ENCODE measurements at regions not wholly inside any gene's neighbourhood (a gene's known extent, or its start where the extent isn't known, plus 50 kb on each side); places are given as distances from the start of the nearest gene placed in this dataset.

DNA sequence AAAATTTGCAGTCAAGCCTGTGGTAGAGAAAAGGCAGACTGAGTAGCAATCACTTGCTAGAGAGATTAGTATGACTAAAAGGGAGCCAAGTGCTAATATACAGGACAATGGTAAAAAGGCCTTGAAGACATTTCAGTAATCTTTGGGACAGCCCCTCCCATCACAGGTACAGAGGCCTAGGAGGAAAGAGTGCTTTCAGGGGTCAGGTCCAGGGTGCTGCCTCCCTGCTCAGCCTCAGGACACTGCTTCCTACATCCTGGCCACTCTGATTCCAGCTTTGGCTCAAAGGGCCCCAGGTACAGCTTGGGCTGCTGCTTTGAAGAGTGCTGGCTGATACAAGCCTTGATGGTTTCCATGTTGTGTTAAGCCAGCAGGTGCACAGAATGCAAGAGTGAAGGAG is 543.5 kb downstream of the MMUT start:
- DNase-seq (ENCODE audit: low spot score) (no peak), FAIRE-seq (no peak), ATAC-seq (no peak)
- Histone ChIP-seq H3K4me3 (replicated peaks in 1 of 3; ENCODE audit: insufficient read depth in 1 of 3, low read depth in 2 of 3, low read length in 3 of 3) (no peak overlapping the region), H3K9me3 (ENCODE audit: low read length) (peaks cover 8% of the 10 kb centered on the region; the same call in 1 of the 2 replicates), H3K36me3 (replicated peaks in 1 of 2; ENCODE audit: control insufficient read depth in 1 of 2, insufficient read depth in 2 of 2, low read length in 2 of 2) (no peaks in the 10 kb centered on the region), H3K27ac (ENCODE audit: extremely low read length, insufficient read depth, low read length) (no peak overlapping the region), H3K9ac (ENCODE audit: insufficient read depth, low read depth, low read length) (no peak overlapping the region), H3K79me2 (ENCODE audit: insufficient read depth, low read length) (no peaks in the 10 kb centered on the region), H3K27me3 (ENCODE audit: control insufficient read depth in 1 of 2, insufficient read depth in 2 of 2, low read length in 2 of 2) (no peaks in the 10 kb centered on the region), H4K20me1 (ENCODE audit: insufficient read depth, low read length) (no peaks in the 10 kb centered on the region), H2AFZ (ENCODE audit: low read length) (no peak overlapping the region), H3K4me1 (ENCODE audit: insufficient read depth, low read length) (no peaks in the 10 kb centered on the region), H3K4me2 (ENCODE audit: low read depth, low read length) (no peak overlapping the region)
- TF ChIP-seq ZC3H13 (CRISPR knock-in tag; IDR thresholded peaks at IDR 0.05) (no peak), BORCS8-MEF2B (CRISPR knock-in tag; IDR thresholded peaks at IDR 0.05) (no peak), PHF20 (CRISPR knock-in tag; IDR thresholded peaks at IDR 0.05) (no peak), ZSCAN12 (CRISPR knock-in tag; IDR thresholded peaks at IDR 0.05) (no peak), ZNF101 (CRISPR knock-in tag; IDR thresholded peaks at IDR 0.05; ENCODE audit: borderline replicate concordance, low read depth) (no peak), ZNF333 (CRISPR knock-in tag; IDR thresholded peaks at IDR 0.05; ENCODE audit: borderline replicate concordance) (no peak), NPAS2 (CRISPR knock-in tag; IDR thresholded peaks at IDR 0.05; ENCODE audit: borderline replicate concordance) (no peak)
- CTCF ChIA-PET (ENCODE audit: low intra/inter-chr PET ratio, low total read pairs): no interaction called here
- intact Hi-C loops (cut with micrococcal nuclease; ENCODE audit: unreplicated experiment): no loop called here
- in situ Hi-C loops (cut with HindIII; ENCODE audit: extremely low pct_ligation_motif_present, low pct_unique_long_range_greater_than_20kb): no loop called here
- BruUV-seq (replicated peaks): no TSS peak
- POLR2A ChIA-PET: no interaction called here

DNA sequence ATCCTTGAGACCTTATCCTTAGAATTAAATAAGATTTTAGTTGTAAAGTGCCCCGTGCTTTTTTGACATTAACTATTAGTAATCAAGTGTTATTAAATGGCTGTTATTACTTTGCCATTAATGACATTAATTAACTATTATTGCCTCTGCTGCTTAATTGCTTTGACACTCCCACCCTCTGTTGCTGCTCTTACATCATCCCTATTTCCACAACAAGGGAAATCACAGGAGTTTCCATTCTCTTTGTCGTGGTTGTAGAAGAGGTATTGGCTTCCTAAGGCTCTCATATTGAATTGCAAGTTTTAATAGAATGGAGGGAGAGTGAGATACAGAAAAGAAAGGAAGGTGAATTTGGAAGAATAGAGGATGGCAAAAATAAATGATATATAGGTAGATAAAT is 545.8 kb downstream of the MMUT start:
- DNase-seq (ENCODE audit: low spot score) (no peak), FAIRE-seq (no peak), ATAC-seq (no peak)
- H3K9ac ChIP-seq (ENCODE audit: insufficient read depth, low read depth, low read length): no peak overlapping the region
- no peak overlapping the region for H2AFZ ChIP-seq (ENCODE audit: low read length)
- H3K9me3 ChIP-seq (ENCODE audit: low read length): no peaks in the 10 kb centered on the region
- H3K4me3 ChIP-seq (replicated peaks in 1 of 3; ENCODE audit: insufficient read depth in 1 of 3, low read depth in 2 of 3, low read length in 3 of 3): no peak overlapping the region
- H3K79me2 ChIP-seq (ENCODE audit: insufficient read depth, low read length): no peaks in the 10 kb centered on the region
- ChIA-PET POLR2A (no interaction called here), CTCF (ENCODE audit: low intra/inter-chr PET ratio, low total read pairs) (no interaction called here)
- intact Hi-C loops (cut with micrococcal nuclease; ENCODE audit: unreplicated experiment): no loop called here
- H3K4me2 ChIP-seq (ENCODE audit: low read depth, low read length): no peak overlapping the region
- WGBS (ENCODE audit: low lambda C conversion rate): 2% methylated on average over 2 of the region's 2 CpGs
- TF ChIP-seq ZNF775 (CRISPR knock-in tag; IDR thresholded peaks at IDR 0.05; ENCODE audit: borderline replicate concordance) (no peak), MAF1 (CRISPR knock-in tag; IDR thresholded peaks at IDR 0.05; ENCODE audit: borderline replicate concordance) (no peak), ZNF224 (CRISPR knock-in tag; IDR thresholded peaks at IDR 0.05) (no peak), SIN3A (IDR thresholded peaks at IDR 0.05; ENCODE audit: borderline replicate concordance, low read depth, low read length) (no peak), ZNF776 (CRISPR knock-in tag; IDR thresholded peaks at IDR 0.05) (no peak), XRCC5 (optimal IDR thresholded peaks at IDR 0.05; ENCODE audit: low read length) (no peak)
- H3K27ac ChIP-seq (ENCODE audit: extremely low read length, insufficient read depth, low read length): no peak overlapping the region
- no TSS peak for BruUV-seq (replicated peaks)
- in situ Hi-C loops (cut with HindIII; ENCODE audit: extremely low pct_ligation_motif_present, low pct_unique_long_range_greater_than_20kb): no loop called here
- no peaks in the 10 kb centered on the region for H3K36me3 ChIP-seq (replicated peaks in 1 of 2; ENCODE audit: control insufficient read depth in 1 of 2, insufficient read depth in 2 of 2, low read length in 2 of 2)
- H3K27me3 ChIP-seq (ENCODE audit: control insufficient read depth in 1 of 2, insufficient read depth in 2 of 2, low read length in 2 of 2): no peaks in the 10 kb centered on the region
- no peaks in the 10 kb centered on the region for H3K4me1 ChIP-seq (ENCODE audit: insufficient read depth, low read length)
- no peaks in the 10 kb centered on the region for H4K20me1 ChIP-seq (ENCODE audit: insufficient read depth, low read length)
